ENCODE measurements at regions not wholly inside any gene's neighbourhood (a gene's known extent, or its start where the extent isn't known, plus 50 kb on each side); places are given as distances from the start of the nearest gene placed in this dataset.

GRCh38 chr10:31139497-31139896 lies 107.8 kb upstream of the ZNF438 start:
- in situ Hi-C loops (cut with HindIII; ENCODE audit: low pct_ligation_motif_present, low sequenced_read_pairs), result no loop called here
- H3K36me3 ChIP-seq (replicated peaks), result no peaks in the 10 kb centered on the region
- no peak for TF ChIP-seq CTCF (IDR thresholded peaks at IDR 0.05; ENCODE audit: low read depth, low read length, missing control alignments)
- no peak for DNase-seq
- no peak overlapping the region for H3K4me3 ChIP-seq (ENCODE audit: low read depth, low read length)
- H3K27ac ChIP-seq, result no peak overlapping the region
- no peaks in the 10 kb centered on the region for H3K27me3 ChIP-seq (replicated peaks)

- no peak for DNase-seq
- in situ Hi-C loops (cut with HindIII; ENCODE audit: low pct_ligation_motif_present, low sequenced_read_pairs), result no loop called here
- no peak for TF ChIP-seq CTCF (IDR thresholded peaks at IDR 0.05; ENCODE audit: low read depth, low read length, missing control alignments)
- no peak overlapping the region for H3K27ac ChIP-seq
- H3K36me3 ChIP-seq (replicated peaks), result no peaks in the 10 kb centered on the region
- H3K27me3 ChIP-seq (replicated peaks), result no peaks in the 10 kb centered on the region
- no peak overlapping the region for H3K4me3 ChIP-seq (ENCODE audit: low read depth, low read length)
These were observed 109.1 kb upstream of the ZNF438 start for GRCh38 chr10:31140716-31141115.

- no peak overlapping the region for H3K4me3 ChIP-seq (ENCODE audit: low read depth, low read length)
- DNase-seq, result peak; percentile 60
- no peak for TF ChIP-seq CTCF (IDR thresholded peaks at IDR 0.05; ENCODE audit: low read depth, low read length, missing control alignments)
- in situ Hi-C loops (cut with HindIII; ENCODE audit: low pct_ligation_motif_present, low sequenced_read_pairs), result no loop called here
- H3K27me3 ChIP-seq (replicated peaks), result no peaks in the 10 kb centered on the region
- H3K27ac ChIP-seq, result no peak overlapping the region
- H3K36me3 ChIP-seq (replicated peaks), result no peaks in the 10 kb centered on the region
These were observed 110.4 kb upstream of the ZNF438 start for GRCh38 chr10:31142026-31142425.

- Histone ChIP-seq H3K27ac (no peak overlapping the region), H3K36me3 (replicated peaks) (no peaks in the 10 kb centered on the region), H3K27me3 (replicated peaks) (no peaks in the 10 kb centered on the region), H3K4me3 (ENCODE audit: low read depth, low read length) (no peak overlapping the region)
- in situ Hi-C loops (cut with HindIII; ENCODE audit: low pct_ligation_motif_present, low sequenced_read_pairs), result no loop called here
- DNase-seq, result no peak
- TF ChIP-seq CTCF (IDR thresholded peaks at IDR 0.05; ENCODE audit: low read depth, low read length, missing control alignments), result no peak
These were observed 111.8 kb upstream of the ZNF438 start for GRCh38 chr10:31143331-31143935.

GRCh38 chr10:31145986-31146385 lies 114.3 kb upstream of the ZNF438 start:
- in situ Hi-C loops (cut with HindIII; ENCODE audit: low pct_ligation_motif_present, low sequenced_read_pairs), result no loop called here
- TF ChIP-seq CTCF (IDR thresholded peaks at IDR 0.05; ENCODE audit: low read depth, low read length, missing control alignments), result no peak
- H3K36me3 ChIP-seq (replicated peaks), result no peaks in the 10 kb centered on the region

More at GRCh38 chr10:31145986-31146385, 114.3 kb upstream of the ZNF438 start:
- no peak for DNase-seq
- no peaks in the 10 kb centered on the region for H3K27me3 ChIP-seq (replicated peaks)
- no peak overlapping the region for H3K4me3 ChIP-seq (ENCODE audit: low read depth, low read length)
- no peak overlapping the region for H3K27ac ChIP-seq
